ENCODE measurements at regions not wholly inside any gene's neighbourhood (a gene's known extent, or its start where the extent isn't known, plus 50 kb on each side); places are given as distances from the start of the nearest gene placed in this dataset.

DNA sequence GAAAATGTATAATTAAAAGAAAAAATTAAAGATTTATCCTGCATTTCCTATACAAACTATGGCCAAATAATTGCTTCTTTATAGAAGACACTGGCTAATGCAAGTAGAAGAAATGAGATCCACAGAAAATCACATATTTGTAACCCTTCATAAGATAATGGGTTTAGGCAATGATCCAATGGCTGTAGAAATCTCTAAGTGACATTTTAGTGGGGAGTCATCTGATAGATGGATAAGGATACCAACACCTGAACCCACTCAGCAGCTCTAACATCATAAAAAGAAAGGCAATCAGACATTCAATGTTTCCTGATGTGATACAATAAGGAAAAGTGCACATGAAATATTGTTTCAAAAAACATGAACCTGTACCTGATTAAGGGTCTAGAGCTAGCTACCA lies 297.5 kb downstream of the CXCL12 start:
- no peak overlapping the region for H3K4me3 ChIP-seq (ENCODE audit: low read depth, low read length)
- TF ChIP-seq CTCF (conservative IDR thresholded peaks at IDR 0.05; ENCODE audit: low read depth, low read length), result no peak
- DNase-seq (ENCODE audit: low read depth), result no peak

GRCh38 chr10:44083719-44084400 lies 301.0 kb downstream of the CXCL12 start:
- no peak for DNase-seq (ENCODE audit: low read depth)
- no peak overlapping the region for H3K4me3 ChIP-seq (ENCODE audit: low read depth, low read length)
- no peak for TF ChIP-seq CTCF (conservative IDR thresholded peaks at IDR 0.05; ENCODE audit: low read depth, low read length)

- peak; percentile 13 for DNase-seq (ENCODE audit: low read depth)
- no peak for TF ChIP-seq CTCF (conservative IDR thresholded peaks at IDR 0.05; ENCODE audit: low read depth, low read length)
- H3K4me3 ChIP-seq (ENCODE audit: low read depth, low read length), result no peak overlapping the region
These were observed 313.4 kb downstream of the CXCL12 start for GRCh38 chr10:44071479-44071878.

- TF ChIP-seq CTCF (conservative IDR thresholded peaks at IDR 0.05; ENCODE audit: low read depth, low read length), result no peak
These were observed 314.6 kb downstream of the CXCL12 start for GRCh38 chr10:44070282-44070681.

GRCh38 chr10:44069573-44069972 lies 315.3 kb downstream of the CXCL12 start:
- TF ChIP-seq CTCF (conservative IDR thresholded peaks at IDR 0.05; ENCODE audit: low read depth, low read length), result no peak
- no peak overlapping the region for H3K4me3 ChIP-seq (ENCODE audit: low read depth, low read length)
- no peak for DNase-seq (ENCODE audit: low read depth)

More at GRCh38 chr10:44070282-44070681, 314.6 kb downstream of the CXCL12 start:
- no peak for DNase-seq (ENCODE audit: low read depth)
- no peak overlapping the region for H3K4me3 ChIP-seq (ENCODE audit: low read depth, low read length)

DNA sequence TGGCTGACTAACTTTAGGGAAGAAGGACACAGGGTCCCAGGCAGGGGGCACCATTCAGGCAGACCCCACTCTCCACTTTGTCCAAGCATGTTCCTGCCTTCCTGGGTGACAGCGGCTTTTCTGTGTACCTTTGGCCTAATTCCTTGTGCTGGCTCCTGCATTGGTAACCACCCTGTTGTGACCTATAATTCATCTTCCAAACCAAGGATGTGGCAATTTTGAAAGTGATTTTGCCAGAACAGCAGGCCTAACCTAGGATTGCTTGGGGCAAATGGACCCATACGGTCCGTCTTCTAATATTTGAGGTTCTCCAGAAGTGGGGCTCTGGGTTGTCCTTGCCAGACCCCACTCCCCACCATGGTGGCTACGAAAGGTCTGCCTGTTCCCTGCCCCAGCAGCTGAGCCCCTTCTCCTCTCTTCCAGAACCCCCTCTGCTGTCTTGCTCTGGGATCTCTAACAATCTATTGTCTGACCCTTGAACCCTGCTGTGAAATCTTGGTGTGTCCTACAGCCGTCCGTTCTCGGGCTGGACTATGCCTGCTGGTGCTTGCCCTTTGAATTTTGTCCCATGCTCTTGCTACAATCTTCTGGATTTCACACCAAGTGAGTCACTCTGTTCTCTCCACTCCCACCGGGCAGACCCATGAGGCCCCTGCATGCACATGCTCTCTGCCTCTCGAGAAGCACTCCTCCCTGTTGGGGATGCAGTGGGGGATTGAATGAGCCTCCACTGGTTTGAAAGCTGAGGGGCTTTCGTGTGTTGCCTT lies 316.0 kb downstream of the CXCL12 start:
- no peak overlapping the region for H3K4me3 ChIP-seq (ENCODE audit: low read depth, low read length)
- no peak for DNase-seq (ENCODE audit: low read depth)
- no peak for TF ChIP-seq CTCF (conservative IDR thresholded peaks at IDR 0.05; ENCODE audit: low read depth, low read length)

All from choroid plexus epithelial cell (primary cell).